Fibroblast of the aortic adventitia (primary cell): ENCODE measurements at regions not wholly inside any gene's neighbourhood (a gene's known extent, or its start where the extent isn't known, plus 50 kb on each side); places are given as distances from the start of the nearest gene placed in this dataset.
"Not testable (repeated sequence)": the region's sequence is repeated elsewhere in the genome, so short reads cannot be mapped to it uniquely, and the experiment has no call there.

ENCODE experiments used
- DNase-seq: peaks from one replicate; pipeline ENCODE4 v3.0.0-alpha.2; 2010; ENCODE audit warnings: low read depth
- H3K4me3 ChIP-seq: 2 replicates; pipeline ENCODE4 v1.5.1; 2011; ENCODE audit warnings: low read depth, mild to moderate bottlenecking, control low read depth, low read length, moderate library complexity
- CTCF ChIP-seq: IDR thresholded peaks from 2 replicates; pipeline ENCODE4 v1.5.1; 2011; ENCODE audit warnings: mild to moderate bottlenecking, low read length, control low read depth, inconsistent platforms; ENCODE audit not compliant: insufficient read depth

GRCh38 chr10:120108916-120109315 is 216.4 kb downstream of the SEC23IP start:
- no peak for DNase-seq
- no peak for TF ChIP-seq CTCF
- H3K4me3 ChIP-seq, result no peak overlapping the region

DNA sequence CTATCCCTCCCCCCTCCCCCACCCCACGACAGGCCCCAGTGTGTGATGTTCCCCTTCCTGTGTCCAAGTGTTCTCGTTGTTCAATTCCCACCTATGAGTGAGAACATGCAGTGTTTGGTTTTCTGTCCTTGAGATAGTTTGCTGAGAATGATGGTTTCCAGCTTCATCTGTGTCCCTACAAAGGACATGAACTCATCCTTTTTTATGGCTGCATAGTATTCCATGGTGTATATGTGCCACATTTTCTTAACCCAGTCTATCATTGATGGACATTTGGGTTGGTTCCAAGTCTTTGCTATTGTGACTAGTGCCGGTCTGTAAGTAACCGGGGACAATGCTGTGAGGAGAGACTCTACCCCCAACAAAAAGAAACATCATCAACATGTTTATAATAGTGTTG is 217.2 kb downstream of the SEC23IP start:
- H3K4me3 ChIP-seq, DNase-seq: not testable (repeated sequence)

DNA sequence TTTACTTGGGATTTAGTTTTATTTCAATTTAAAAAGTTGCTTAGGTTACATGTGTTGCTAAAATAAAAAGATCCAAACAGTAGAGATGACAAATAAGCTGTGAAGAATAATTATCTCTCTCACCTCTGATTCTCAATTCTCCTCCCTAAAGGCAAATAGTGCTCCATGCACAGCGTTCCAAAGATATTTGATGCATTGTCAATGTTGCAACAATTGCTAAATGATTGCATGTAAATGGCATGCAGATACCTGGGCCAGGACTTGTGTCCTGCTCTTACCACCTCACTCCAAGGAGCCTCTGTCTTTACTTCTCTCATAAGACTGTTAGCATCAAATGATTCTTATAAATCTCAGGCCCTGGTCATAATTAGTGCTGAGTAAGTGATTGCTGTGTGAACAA is 217.7 kb downstream of the SEC23IP start:
- no peak for TF ChIP-seq CTCF
- H3K4me3 ChIP-seq, result no peak overlapping the region
- DNase-seq, result no peak

GRCh38 chr10:120111628-120112027 is 219.1 kb downstream of the SEC23IP start:
- H3K4me3 ChIP-seq, result no peak overlapping the region
- TF ChIP-seq CTCF, result no peak
- no peak for DNase-seq

GRCh38 chr10:120112809-120113208 is 220.3 kb downstream of the SEC23IP start:
- no peak overlapping the region for H3K4me3 ChIP-seq
- no peak for DNase-seq
- TF ChIP-seq CTCF, result no peak

- no peak for TF ChIP-seq CTCF
- DNase-seq, result no peak
- no peak overlapping the region for H3K4me3 ChIP-seq
Observed at GRCh38 chr10:120115959-120116358, 223.4 kb downstream of the SEC23IP start.

- H3K4me3 ChIP-seq, result no peak overlapping the region
- no peak for TF ChIP-seq CTCF
- DNase-seq, result no peak
Observed at GRCh38 chr10:120121768-120122167, 229.2 kb downstream of the SEC23IP start.

DNA sequence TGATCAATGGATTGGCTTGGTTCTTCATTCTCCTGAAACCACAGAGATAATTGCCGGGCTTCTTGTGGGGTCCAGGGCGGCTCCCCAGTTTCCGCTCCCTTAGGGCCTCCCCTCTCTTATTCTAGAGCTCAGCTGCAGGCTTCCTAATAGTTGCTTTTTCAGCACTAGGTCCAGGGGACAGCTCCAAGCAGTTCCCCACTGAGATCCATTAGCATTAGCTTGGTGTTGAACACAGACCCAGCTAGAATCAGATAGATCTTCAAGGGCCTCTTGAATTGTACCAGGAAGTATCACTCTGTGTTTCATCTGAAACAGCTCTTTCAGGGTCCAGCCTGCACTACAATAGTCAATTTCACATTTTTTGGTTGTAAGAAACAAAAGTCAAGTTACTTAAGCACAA is 238.7 kb downstream of the SEC23IP start:
- no peak overlapping the region for H3K4me3 ChIP-seq
- peak; percentile 1 for DNase-seq
- TF ChIP-seq CTCF, result no peak
